ENCODE measurements at regions not wholly inside any gene's neighbourhood (a gene's known extent, or its start where the extent isn't known, plus 50 kb on each side); places are given as distances from the start of the nearest gene placed in this dataset.

DNA sequence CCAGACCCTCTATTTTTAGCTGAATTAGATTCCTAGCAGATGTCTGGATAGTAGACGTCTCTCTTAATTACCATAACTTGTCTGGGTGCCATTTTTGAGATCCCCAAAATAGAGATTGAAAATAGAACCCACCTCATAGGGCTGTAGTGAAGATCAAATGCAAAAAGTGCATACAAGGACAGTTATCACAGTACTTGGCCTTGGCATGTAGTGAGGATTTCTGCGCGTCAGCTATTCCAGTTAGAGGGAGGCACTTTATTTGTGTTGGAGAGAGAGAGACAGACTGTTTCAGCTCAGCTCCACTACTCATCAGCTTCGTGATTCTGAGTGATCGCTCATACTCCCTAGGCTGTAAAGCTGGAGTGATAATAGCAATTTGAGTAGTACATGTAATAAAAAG, 59.6 kb upstream of the CDH13 start:
- no peak for DNase-seq (ENCODE audit: low read depth)

DNA sequence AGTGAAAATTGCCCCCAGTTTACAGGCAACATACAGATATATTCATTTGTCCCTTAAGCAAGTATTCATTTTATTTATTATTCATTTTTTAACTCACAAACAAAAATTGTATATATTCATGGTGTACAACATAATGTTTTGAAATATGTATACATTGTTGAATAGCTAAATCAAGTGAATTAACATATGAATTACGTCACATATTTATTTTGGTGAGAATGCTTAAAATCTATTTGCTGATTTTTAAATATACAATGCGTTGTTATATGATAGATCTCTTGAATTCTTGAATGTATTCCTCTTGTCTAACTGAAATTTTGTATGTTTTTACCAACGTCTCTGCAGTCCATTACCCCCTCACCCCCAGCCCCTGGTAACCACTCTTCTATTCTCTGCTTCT, 63.4 kb upstream of the CDH13 start:
- DNase-seq (ENCODE audit: low read depth), result no peak

DNA sequence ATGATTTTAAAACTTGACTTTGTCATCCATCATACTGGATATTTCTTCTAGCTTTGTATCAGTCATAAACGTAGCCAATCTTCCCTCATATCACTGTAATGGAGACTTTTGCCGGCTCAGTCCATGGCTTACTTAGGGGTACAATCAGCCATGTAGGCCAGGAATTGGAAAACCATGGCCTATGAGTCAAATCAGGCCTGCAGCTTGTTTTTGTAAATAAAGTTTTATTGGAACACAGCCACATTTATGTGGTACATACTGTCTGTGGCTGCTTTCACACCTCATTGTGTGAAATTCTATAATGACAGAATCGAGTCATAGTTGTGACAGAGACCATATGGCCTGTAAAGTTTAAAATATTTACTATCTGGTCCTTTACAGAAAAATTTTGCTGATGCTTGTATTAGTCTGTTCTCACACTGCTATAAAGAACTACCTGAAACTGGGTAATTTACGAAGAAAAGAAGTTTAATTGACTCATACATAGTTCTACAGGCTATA, 64.5 kb upstream of the CDH13 start:
- DNase-seq (ENCODE audit: low read depth), result no peak

DNA sequence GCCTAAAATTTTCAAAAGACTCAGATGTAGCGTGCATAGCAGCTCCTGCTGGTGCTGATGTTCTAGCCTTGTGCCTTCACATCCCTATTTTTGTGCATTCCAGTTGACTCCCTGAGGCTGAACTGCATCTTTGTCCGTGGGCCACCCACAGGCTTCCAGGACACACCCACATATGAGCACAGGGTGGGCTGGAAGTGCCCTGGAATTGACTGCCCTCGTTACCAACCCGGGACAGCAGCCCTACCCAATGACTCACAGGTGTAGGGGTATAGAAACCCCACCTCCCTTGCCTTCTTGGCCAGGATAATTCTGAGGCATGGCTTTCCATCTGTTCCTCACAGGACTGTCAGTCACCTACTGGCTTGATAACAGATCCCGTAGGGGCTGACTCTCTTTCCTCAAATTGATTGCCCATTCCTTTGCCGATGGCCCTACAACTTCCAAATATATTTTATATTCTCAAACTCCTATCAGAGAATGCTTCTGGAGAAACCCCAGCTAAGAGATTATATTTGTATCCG, 65.9 kb upstream of the CDH13 start:
- no peak for DNase-seq (ENCODE audit: low read depth)

DNA sequence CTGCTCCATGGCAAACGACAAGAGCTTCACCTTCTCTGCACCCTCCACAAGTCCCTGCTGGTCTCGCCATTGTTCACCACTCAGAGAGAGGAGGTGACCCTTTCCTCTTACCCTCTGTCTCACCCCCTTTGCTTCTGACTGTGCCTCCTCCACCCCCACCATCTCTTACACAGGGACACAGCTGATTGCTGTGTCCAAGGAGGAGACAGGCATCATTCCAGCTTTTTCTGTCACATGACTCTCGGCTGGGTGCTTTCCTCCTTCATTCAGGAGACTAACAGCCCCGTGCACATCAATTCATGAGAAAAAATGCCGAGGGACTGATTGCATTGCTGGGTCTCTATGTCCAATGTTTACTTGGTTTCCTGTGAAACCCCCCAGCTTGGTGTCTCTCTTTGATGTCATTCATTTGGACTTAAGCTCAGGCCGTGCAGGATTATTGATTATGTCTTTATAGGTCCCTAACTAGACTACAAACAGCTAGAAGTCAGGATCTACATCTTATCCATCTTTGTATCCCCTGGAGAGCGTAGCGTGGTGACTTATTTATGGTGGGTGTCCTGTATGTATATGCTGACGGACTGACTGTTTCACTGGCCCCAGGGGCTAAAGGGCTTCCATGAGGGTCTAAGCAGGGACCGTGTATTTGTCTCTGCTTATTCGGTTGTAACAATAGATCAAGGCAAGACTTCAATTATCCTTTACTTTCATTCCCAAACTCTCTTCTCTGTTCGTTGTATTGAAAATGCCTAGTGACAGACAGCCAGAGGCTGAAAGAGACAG, 82.2 kb upstream of the CDH13 start:
- no peak for DNase-seq (ENCODE audit: low read depth)

DNA sequence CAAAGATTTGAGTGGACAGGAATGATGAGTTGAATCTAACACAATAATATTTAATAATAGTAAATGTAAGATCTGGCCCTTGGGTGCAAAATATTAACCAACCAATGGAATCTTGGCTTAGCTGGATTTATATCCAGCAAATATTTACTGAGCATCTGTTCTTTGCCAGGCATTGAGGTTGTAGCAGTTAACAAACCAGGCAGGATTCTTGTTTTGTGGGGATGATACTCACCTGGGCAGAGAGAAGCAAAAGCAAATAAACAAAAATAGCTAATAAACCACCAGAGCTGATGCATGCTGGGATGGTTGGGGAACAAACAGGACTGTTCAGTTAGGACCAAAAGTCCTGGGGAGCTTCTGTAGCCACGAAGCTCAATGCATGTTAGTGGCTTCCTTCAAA, 84.1 kb upstream of the CDH13 start:
- DNase-seq (ENCODE audit: low read depth), result no peak

DNA sequence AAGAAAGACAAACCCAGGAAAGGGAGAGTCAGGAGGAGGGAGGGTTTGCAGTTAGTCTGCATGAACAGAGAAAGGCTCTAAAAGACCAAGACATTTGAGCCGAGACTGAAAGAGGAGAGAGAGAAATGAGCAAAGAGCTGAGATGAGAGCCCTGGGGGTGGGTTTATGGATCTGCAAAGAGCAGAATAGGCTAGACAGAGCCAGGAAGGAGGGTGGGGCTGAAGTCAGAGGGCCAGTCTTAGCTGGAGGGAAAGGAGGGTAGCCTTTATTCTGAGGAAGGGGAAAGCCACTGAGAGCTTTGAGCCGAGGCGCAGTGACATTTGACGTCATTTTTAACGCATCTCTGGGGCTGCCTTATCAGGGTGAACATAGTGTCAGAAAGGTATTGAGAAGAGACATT, 85.7 kb upstream of the CDH13 start:
- no peak for DNase-seq (ENCODE audit: low read depth)

DNA sequence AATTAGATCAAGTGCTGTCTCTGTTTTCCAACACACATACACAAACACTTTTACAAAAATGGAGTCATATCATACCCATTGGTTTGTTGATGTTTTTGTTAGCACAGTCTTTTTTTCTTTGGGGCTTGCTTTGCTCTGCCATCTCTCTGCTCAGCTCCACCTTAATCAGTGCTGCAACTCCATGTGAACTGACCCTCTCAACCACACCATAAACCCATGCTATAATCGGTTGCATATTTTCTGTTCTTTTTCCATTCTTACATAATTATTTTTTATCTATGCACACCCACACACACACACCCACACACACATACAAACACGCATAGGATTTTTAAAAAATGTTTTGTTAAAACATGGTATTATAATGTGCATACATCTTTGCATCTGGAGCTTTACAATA, 91.0 kb upstream of the CDH13 start:
- DNase-seq (ENCODE audit: low read depth), result no peak

DNA sequence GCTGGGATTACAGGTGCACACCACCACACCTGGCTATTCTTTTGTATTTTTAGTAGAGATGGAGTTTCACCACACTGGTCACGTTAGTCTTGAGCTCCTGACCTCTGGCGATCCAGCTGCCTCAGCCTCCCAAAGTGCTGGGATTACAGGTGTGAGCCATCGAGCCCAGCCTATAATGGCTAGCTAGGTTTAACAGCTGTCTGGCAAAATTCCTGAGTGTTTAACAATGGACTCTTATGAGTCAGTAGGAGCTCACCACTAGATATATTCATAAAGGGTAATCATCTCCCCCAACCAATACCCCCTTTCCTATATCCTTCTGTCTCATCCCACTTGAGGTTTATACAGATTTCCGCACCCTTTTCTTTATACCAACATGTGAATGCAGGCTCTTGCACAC, 91.5 kb upstream of the CDH13 start:
- DNase-seq (ENCODE audit: low read depth), result no peak

DNA sequence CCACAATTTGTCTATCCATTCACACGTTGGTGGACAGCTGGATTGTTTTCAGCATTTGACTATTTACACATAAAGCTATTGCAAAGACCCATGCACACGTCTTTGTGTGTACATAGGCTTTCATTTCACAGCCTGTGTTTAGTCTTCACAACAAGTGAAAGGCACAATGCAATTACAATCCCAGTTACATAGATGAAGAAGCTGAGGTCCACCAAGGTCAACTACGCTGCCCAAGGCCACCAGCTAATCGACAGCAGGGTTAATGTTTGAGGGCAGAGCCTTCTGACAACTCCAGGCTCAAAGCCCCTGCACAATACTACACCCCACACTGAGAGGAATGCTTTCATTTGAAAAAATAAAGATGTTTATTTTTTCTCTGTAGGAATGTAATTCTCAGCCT, 93.6 kb upstream of the CDH13 start:
- no peak for DNase-seq (ENCODE audit: low read depth)

DNA sequence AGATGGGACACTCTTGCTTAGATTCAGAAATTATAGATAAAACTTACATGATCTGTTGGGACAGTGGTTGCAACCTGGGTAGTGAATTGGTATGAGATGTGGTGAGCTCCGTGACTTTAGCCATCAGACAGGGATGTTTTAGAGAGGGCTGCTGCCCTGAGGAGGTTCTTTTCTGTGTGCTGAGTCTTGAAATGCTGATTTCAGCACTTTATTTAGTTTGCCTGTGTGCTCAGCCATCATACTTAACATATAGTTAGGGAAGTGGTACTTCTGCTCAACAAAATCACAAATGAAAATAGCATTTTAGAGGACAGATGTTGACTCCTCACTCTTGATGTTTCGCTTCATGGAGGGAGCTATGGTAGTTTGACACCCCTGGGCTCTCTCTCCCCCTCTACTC, 95.9 kb upstream of the CDH13 start:
- no peak for DNase-seq (ENCODE audit: low read depth)

DNA sequence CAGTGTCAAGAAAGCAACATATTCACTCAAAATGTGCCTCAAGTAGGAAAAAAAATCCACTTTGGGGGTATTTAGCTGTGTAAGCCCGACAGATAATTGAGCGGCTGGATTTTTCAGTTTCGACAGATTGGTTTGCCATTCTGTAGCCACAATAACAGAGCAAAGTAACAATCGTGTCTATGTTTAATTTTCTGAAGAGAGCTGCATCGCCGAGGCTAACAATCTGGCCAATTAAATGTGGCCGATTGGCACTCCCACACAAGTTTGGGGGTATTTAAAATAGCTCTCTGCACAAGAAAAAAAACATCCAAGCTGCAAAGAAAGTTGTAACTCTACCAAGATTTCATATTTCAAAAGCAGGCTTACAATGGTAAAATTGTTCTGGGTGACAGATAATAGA, 99.7 kb upstream of the CDH13 start:
- no peak for DNase-seq (ENCODE audit: low read depth)

DNA sequence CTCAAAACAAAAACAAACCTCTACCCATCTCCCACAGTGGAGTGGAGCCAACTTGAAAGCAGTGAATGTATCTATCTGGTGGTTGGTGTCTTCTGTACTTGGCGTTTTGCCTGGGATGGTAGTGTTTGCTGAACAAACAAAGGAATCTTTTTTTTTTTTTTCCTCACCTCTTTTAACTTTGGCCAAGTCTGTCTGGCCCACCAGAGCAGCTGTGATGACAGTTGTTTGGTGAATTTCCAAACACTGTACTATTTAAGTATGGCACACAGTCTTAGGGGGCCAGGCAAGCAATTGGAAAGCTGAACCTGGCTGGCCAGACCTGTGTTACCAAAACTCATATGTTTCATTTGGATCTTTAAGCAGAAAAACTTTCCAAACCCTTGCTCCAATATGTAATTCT, 101.8 kb upstream of the CDH13 start:
- no peak for DNase-seq (ENCODE audit: low read depth)

DNA sequence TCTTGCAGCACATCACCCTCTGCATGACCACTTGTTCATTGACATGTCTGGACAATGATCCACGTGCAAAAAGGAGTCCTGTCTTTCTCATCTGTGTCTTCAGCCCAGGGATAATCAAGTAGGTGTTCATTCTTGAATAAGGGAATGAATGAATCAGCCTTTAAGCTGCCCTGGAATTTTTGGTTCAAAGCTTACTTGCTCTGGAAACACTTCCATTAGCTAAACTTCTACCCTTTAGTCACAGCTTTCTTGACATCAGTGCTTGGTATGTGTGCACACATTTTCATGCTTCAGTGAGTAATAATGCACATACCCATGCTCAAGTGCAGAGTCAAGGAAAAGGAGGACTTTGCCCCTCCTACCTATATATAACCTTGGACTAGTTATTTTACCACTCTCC, 103.0 kb upstream of the CDH13 start:
- DNase-seq (ENCODE audit: low read depth), result no peak

DNA sequence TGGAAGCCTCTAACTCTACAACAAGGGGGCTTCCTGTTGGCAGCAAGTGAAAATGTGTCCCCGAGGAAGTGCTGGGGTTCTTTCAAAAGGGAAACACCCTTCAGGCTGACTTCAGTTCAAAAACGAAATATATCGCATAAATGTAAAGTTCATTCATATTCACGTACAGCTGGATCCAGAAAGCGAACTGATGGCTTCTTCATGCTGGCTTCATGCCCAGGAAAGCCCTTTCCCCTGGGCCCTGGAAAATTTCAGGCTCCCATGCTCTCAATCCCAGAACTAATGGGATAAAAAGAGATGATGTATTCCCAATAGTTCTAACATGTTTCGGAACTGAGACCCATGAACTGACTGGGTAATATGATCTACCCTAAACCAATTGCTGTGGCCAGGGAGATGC, 104.7 kb upstream of the CDH13 start:
- DNase-seq (ENCODE audit: low read depth), result no peak

DNA sequence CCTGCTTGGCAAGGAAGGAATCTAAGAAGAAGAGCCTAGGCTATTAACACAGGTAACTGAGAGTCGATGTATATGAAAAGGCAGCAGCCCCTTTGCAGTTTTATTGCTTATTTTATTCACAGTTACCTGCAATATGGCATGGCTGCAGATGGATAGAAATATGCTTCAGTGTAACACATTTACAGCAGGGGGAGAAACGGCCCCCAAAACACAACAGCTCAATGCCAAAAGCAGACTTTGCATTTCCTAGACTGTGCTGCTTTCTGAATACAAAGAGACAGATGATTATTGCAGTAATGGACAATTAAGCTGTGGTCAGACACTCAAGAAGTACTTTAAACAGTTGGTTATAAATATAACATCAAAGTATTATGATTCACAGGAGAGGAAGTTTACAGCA, 108.0 kb upstream of the CDH13 start:
- no peak for DNase-seq (ENCODE audit: low read depth)

DNA sequence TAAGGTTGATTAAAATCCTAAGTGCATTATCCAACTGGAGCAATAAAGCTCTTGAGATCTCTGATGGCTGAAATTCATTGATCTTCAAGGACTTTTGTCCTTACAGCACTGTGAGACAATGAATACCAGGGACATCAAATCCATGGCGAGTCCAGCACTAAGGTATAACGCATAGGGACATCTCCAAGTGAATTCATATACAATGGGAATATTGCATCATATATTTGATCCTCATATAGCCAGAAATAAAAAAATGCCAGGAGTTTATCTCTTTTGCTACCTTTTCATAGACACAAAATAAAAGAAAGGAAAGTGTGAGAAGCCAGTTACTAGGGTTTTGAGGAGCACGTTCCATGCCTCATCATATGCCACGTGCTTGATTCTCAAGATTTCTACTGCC, 112.5 kb upstream of the CDH13 start:
- no peak for DNase-seq (ENCODE audit: low read depth)

DNA sequence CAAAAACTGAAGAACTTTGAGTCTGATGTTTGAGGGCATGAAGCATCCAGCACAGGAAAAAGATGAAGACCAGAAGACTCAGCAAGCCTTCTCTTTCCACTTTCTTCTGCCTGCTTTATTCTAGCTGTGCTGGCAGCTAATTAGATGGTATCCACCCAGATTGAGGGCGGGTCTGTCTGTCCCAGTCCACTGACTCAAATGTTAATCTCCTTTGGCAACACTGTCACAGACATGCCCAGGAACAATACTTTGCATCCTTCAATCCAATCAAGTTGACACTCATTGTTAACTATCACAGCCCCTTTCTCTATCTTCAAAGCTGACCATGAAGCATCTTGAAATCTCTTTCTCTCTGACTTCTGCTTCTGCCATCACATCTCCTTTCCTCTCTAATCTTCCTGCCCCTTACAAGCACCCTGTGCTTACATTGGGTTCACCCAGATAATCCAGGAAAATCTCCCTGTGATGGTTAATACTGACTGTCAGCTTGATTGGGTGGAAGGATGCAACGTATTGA, 115.9 kb upstream of the CDH13 start:
- no peak for DNase-seq (ENCODE audit: low read depth)

DNA sequence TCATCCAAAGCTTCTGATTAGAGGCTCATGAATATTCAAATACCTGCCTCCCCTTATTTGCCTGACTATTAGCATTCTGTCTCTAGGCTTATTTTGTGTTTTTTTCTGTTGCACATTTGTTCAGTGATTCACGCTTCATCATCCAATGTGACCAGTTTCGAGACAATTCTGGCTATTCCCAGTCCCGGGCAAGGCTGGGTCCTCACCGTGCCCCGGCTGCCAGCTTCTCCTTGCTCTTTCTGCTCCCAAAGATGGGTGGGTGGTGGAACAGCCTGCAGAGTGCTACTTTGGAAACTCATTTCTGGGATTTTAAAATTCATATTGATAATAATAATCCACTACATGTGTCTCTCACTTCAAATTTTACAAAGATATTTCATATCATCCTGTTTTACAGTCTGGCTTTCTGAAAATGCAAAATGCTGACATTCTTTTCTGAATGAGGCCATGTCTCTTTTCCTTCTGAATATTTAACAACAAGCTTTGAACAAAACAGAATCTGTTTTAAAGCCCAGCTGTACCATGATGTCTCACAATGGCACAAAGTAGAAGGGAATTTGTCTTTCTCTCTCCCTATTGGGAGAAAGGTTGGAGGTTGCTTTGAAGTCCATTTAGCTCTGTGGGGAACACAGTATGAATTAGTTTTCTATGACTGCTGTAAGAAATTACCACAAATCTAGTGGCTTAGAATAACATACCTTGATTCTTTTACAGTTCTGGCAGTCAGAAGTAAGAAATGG, 116.9 kb upstream of the CDH13 start:
- DNase-seq (ENCODE audit: low read depth), result no peak

DNA sequence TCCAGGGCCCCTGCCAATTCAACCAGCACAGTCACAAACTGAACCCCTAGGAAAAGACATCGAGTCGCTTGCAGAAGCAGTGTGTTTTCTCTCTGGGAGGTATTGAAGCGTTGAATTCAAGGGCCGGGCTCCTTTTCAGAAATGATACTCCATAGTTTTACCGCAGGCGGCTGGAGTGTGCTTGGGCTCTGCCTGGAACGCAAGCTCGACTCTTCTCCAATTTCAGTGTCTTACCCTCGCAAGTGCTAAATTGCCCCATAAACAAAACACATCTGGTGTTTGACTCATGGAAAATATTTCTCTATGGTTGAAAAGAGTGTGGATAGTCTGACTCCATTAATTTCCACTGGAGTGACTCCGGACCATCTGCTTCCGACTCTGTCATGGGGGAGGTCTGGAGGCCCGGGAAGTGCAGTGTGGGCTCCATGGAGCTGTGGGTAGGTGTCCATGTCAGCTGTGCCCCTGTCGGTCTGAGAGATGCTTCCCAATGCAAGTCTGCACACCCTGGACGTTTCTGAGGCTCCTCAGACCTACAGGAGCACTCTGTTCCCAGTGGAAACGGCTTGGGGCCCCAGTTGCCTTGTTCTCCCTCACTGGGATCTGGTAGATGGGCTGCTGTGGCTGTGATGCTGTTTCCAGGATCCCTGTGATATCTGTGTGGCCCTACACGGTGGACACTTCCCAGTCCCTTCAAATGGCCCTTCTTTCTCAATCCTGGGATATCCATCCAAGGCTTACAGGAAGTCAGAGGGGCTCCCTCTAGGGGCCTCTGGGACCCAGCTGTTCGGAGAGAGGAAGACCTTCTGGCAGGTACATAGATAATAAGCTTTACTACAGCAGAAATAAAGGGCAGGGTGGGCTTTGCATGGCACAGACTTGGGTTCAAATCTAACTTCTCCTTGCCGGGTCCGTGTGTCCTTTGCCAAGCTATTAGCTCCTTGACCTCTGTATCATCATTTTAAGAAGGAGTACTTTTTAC, 119.8 kb upstream of the CDH13 start:
- no peak for DNase-seq (ENCODE audit: low read depth)

DNA sequence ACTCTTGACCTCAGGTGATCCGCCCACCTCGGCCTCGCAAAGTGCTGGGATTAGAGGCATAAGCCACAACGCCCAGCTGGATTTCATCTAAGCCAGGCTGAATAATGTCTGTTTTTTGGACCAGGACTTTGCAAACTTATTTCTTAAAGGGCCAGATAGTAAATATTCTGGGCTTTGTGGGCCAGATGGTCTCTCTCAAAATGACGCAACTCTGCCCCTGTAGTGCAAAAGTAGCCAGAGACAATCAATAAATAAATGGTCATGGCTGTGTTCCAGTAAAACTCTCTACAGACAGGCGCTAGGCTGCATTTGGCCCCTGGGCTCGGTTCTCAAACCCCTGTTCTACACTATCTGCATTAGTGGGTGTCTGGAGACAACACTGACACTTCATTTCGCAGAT, 121.9 kb upstream of the CDH13 start:
- no peak for DNase-seq (ENCODE audit: low read depth)

DNA sequence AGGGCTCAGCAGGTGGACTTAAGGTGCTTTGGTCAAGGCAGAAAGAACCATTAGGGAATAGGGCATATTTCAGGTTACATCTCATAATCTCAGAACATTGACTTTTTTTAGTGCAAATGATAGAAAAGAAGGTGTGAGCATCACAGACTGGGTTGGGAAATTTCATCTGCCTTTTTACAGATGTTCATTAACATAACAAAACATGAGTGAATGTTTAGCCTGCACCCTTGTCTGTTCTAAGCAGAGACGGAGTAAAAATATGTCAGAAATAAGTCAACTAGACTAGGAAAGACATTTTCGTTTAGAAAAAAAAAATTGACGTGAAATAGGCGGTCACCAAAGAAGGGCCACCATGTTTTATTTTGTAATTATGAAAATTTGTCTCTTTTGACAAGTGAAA, 127.5 kb upstream of the CDH13 start:
- no peak for DNase-seq (ENCODE audit: low read depth)
